ENCODE measurements at regions not wholly inside any gene's neighbourhood (a gene's known extent, or its start where the extent isn't known, plus 50 kb on each side); places are given as distances from the start of the nearest gene placed in this dataset.

- TF ChIP-seq CTCF (IDR thresholded peaks at IDR 0.05) (no peak), POLR2A (IDR thresholded peaks at IDR 0.05) (no peak)
Observed at GRCh38 chr5:4363045-4363444, 767.4 kb downstream of the IRX1 start.

All from prostate gland (tissue), 2 donors.